ENCODE measurements at regions not wholly inside any gene's neighbourhood (a gene's known extent, or its start where the extent isn't known, plus 50 kb on each side); places are given as distances from the start of the nearest gene placed in this dataset.

- Histone ChIP-seq H3K27me3 (ENCODE audit: insufficient read depth, insufficient read length) (no peaks in the 10 kb centered on the region), H3K4me3 (ENCODE audit: insufficient read length, low read depth) (no peak overlapping the region), H3K4me1 (ENCODE audit: insufficient read depth, insufficient read length) (no peaks in the 10 kb centered on the region), H3K36me3 (ENCODE audit: insufficient read depth, insufficient read length, low read length) (no peaks in the 10 kb centered on the region), H3K9ac (ENCODE audit: insufficient read length, low read depth) (no peak overlapping the region), H3K9me3 (ENCODE audit: insufficient read depth, low read length) (no peaks in the 10 kb centered on the region)
- TF ChIP-seq ZNF274 (IDR thresholded peaks at IDR 0.05; ENCODE audit: low read depth, low read length) = no peak
- no peak for TF ChIP-seq YY1 (IDR thresholded peaks at IDR 0.05; ENCODE audit: insufficient read depth, insufficient read length)
- TF ChIP-seq SUZ12 (IDR thresholded peaks at IDR 0.05; ENCODE audit: extremely low read depth, insufficient read depth, insufficient read length) = no peak
- no peak for DNase-seq (ENCODE audit: low read depth, low spot score)
These were observed 326.4 kb downstream of the SLITRK2 start for GRCh38 chrX:146144039-146144438.

- no peak for TF ChIP-seq YY1 (IDR thresholded peaks at IDR 0.05; ENCODE audit: insufficient read depth, insufficient read length)
- no peak for TF ChIP-seq ZNF274 (IDR thresholded peaks at IDR 0.05; ENCODE audit: low read depth, low read length)
- TF ChIP-seq SUZ12 (IDR thresholded peaks at IDR 0.05; ENCODE audit: extremely low read depth, insufficient read depth, insufficient read length) = no peak
- DNase-seq (ENCODE audit: low read depth, low spot score) = no peak
- H3K4me1 ChIP-seq (ENCODE audit: insufficient read depth, insufficient read length) = no peaks in the 10 kb centered on the region
- H3K27me3 ChIP-seq (ENCODE audit: insufficient read depth, insufficient read length) = no peaks in the 10 kb centered on the region
- no peaks in the 10 kb centered on the region for H3K36me3 ChIP-seq (ENCODE audit: insufficient read depth, insufficient read length, low read length)
- H3K9ac ChIP-seq (ENCODE audit: insufficient read length, low read depth) = no peak overlapping the region
- H3K4me3 ChIP-seq (ENCODE audit: insufficient read length, low read depth) = no peak overlapping the region
- no peaks in the 10 kb centered on the region for H3K9me3 ChIP-seq (ENCODE audit: insufficient read depth, low read length)
These were observed 336.6 kb downstream of the SLITRK2 start for GRCh38 chrX:146154191-146154590.

GRCh38 chrX:146160443-146161203 lies 343.0 kb downstream of the SLITRK2 start:
- no peaks in the 10 kb centered on the region for H3K36me3 ChIP-seq (ENCODE audit: insufficient read depth, insufficient read length, low read length)
- H3K9me3 ChIP-seq (ENCODE audit: insufficient read depth, low read length) = no peaks in the 10 kb centered on the region
- no peak overlapping the region for H3K4me3 ChIP-seq (ENCODE audit: insufficient read length, low read depth)
- TF ChIP-seq ZNF274 (IDR thresholded peaks at IDR 0.05; ENCODE audit: low read depth, low read length) (no peak), YY1 (IDR thresholded peaks at IDR 0.05; ENCODE audit: insufficient read depth, insufficient read length) (no peak), SUZ12 (IDR thresholded peaks at IDR 0.05; ENCODE audit: extremely low read depth, insufficient read depth, insufficient read length) (no peak)
- H3K4me1 ChIP-seq (ENCODE audit: insufficient read depth, insufficient read length) = no peaks in the 10 kb centered on the region
- H3K9ac ChIP-seq (ENCODE audit: insufficient read length, low read depth) = no peak overlapping the region
- no peak for DNase-seq (ENCODE audit: low read depth, low spot score)
- H3K27me3 ChIP-seq (ENCODE audit: insufficient read depth, insufficient read length) = no peaks in the 10 kb centered on the region

- Histone ChIP-seq H3K36me3 (ENCODE audit: insufficient read depth, insufficient read length, low read length) (no peaks in the 10 kb centered on the region), H3K27me3 (ENCODE audit: insufficient read depth, insufficient read length) (no peaks in the 10 kb centered on the region), H3K9me3 (ENCODE audit: insufficient read depth, low read length) (no peaks in the 10 kb centered on the region), H3K9ac (ENCODE audit: insufficient read length, low read depth) (no peak overlapping the region), H3K4me1 (ENCODE audit: insufficient read depth, insufficient read length) (no peaks in the 10 kb centered on the region), H3K4me3 (ENCODE audit: insufficient read length, low read depth) (no peak overlapping the region)
- no peak for DNase-seq (ENCODE audit: low read depth, low spot score)
- no peak for TF ChIP-seq SUZ12 (IDR thresholded peaks at IDR 0.05; ENCODE audit: extremely low read depth, insufficient read depth, insufficient read length)
- TF ChIP-seq ZNF274 (IDR thresholded peaks at IDR 0.05; ENCODE audit: low read depth, low read length) = no peak
- TF ChIP-seq YY1 (IDR thresholded peaks at IDR 0.05; ENCODE audit: insufficient read depth, insufficient read length) = no peak
These were observed 356.1 kb downstream of the SLITRK2 start for GRCh38 chrX:146173742-146174141.

- DNase-seq (ENCODE audit: low read depth, low spot score) = no peak
- Histone ChIP-seq H3K4me1 (ENCODE audit: insufficient read depth, insufficient read length) (no peaks in the 10 kb centered on the region), H3K36me3 (ENCODE audit: insufficient read depth, insufficient read length, low read length) (no peaks in the 10 kb centered on the region), H3K27me3 (ENCODE audit: insufficient read depth, insufficient read length) (no peaks in the 10 kb centered on the region), H3K4me3 (ENCODE audit: insufficient read length, low read depth) (no peak overlapping the region), H3K9me3 (ENCODE audit: insufficient read depth, low read length) (no peaks in the 10 kb centered on the region), H3K9ac (ENCODE audit: insufficient read length, low read depth) (no peak overlapping the region)
- no peak for TF ChIP-seq ZNF274 (IDR thresholded peaks at IDR 0.05; ENCODE audit: low read depth, low read length)
- TF ChIP-seq YY1 (IDR thresholded peaks at IDR 0.05; ENCODE audit: insufficient read depth, insufficient read length) = no peak
These were observed 364.2 kb downstream of the SLITRK2 start for GRCh38 chrX:146181858-146182257.

- no peak for TF ChIP-seq YY1 (IDR thresholded peaks at IDR 0.05; ENCODE audit: insufficient read depth, insufficient read length)
- TF ChIP-seq ZNF274 (IDR thresholded peaks at IDR 0.05; ENCODE audit: low read depth, low read length) = no peak
- TF ChIP-seq SUZ12 (IDR thresholded peaks at IDR 0.05; ENCODE audit: extremely low read depth, insufficient read depth, insufficient read length) = no peak
- no peak overlapping the region for H3K9ac ChIP-seq (ENCODE audit: insufficient read length, low read depth)
- no peaks in the 10 kb centered on the region for H3K9me3 ChIP-seq (ENCODE audit: insufficient read depth, low read length)
- H3K36me3 ChIP-seq (ENCODE audit: insufficient read depth, insufficient read length, low read length) = no peaks in the 10 kb centered on the region
- no peaks in the 10 kb centered on the region for H3K27me3 ChIP-seq (ENCODE audit: insufficient read depth, insufficient read length)
- DNase-seq (ENCODE audit: low read depth, low spot score) = no peak
- H3K4me3 ChIP-seq (ENCODE audit: insufficient read length, low read depth) = no peak overlapping the region
- H3K4me1 ChIP-seq (ENCODE audit: insufficient read depth, insufficient read length) = no peaks in the 10 kb centered on the region
These were observed 368.9 kb downstream of the SLITRK2 start for GRCh38 chrX:146186540-146186939.

- no peaks in the 10 kb centered on the region for H3K36me3 ChIP-seq (ENCODE audit: insufficient read depth, insufficient read length, low read length)
- TF ChIP-seq ZNF274 (IDR thresholded peaks at IDR 0.05; ENCODE audit: low read depth, low read length) (no peak), SUZ12 (IDR thresholded peaks at IDR 0.05; ENCODE audit: extremely low read depth, insufficient read depth, insufficient read length) (no peak), YY1 (IDR thresholded peaks at IDR 0.05; ENCODE audit: insufficient read depth, insufficient read length) (no peak)
- H3K27me3 ChIP-seq (ENCODE audit: insufficient read depth, insufficient read length) = no peaks in the 10 kb centered on the region
- H3K4me1 ChIP-seq (ENCODE audit: insufficient read depth, insufficient read length) = no peaks in the 10 kb centered on the region
- H3K9me3 ChIP-seq (ENCODE audit: insufficient read depth, low read length) = no peaks in the 10 kb centered on the region
- H3K9ac ChIP-seq (ENCODE audit: insufficient read length, low read depth) = no peak overlapping the region
- no peak overlapping the region for H3K4me3 ChIP-seq (ENCODE audit: insufficient read length, low read depth)
- DNase-seq (ENCODE audit: low read depth, low spot score) = no peak
These were observed 371.7 kb downstream of the SLITRK2 start for GRCh38 chrX:146189371-146189770.
